ENCODE measurements at regions not wholly inside any gene's neighbourhood (a gene's known extent, or its start where the extent isn't known, plus 50 kb on each side); places are given as distances from the start of the nearest gene placed in this dataset.

GRCh38 chr16:50991436-50991835 is 159.6 kb downstream of the SALL1 start:
- no peak for DNase-seq

GRCh38 chr16:50991006-50991405 is 160.1 kb downstream of the SALL1 start:
- no peak for DNase-seq

GRCh38 chr16:50989047-50989446 is 162.0 kb downstream of the SALL1 start:
- DNase-seq: no peak

GRCh38 chr16:50988441-50988840 is 162.6 kb downstream of the SALL1 start:
- no peak for DNase-seq

GRCh38 chr16:50986453-50986852 is 164.6 kb downstream of the SALL1 start:
- no peak for DNase-seq

- no peak for DNase-seq
Measured at GRCh38 chr16:50985733-50986132, 165.3 kb downstream of the SALL1 start.

GRCh38 chr16:50984688-50985087 is 166.4 kb downstream of the SALL1 start:
- no peak for DNase-seq

- DNase-seq: no peak
Measured at GRCh38 chr16:50982808-50983207, 168.3 kb downstream of the SALL1 start.

- DNase-seq: no peak
Measured at GRCh38 chr16:50981951-50982350, 169.1 kb downstream of the SALL1 start.

- no peak for DNase-seq
Measured at GRCh38 chr16:50980666-50981065, 170.4 kb downstream of the SALL1 start.

- DNase-seq: no peak
Measured at GRCh38 chr16:50979806-50980620, 171.1 kb downstream of the SALL1 start.

GRCh38 chr16:50977138-50977537 is 173.9 kb downstream of the SALL1 start:
- DNase-seq: no peak

- DNase-seq: no peak
Measured at GRCh38 chr16:50974438-50975036, 176.5 kb downstream of the SALL1 start.

- no peak for DNase-seq
Measured at GRCh38 chr16:50972876-50973275, 178.2 kb downstream of the SALL1 start.

- no peak for DNase-seq
Measured at GRCh38 chr16:50970281-50970680, 180.8 kb downstream of the SALL1 start.

GRCh38 chr16:50967827-50968612 is 183.1 kb downstream of the SALL1 start:
- no peak for DNase-seq

GRCh38 chr16:50964491-50964890 is 186.6 kb downstream of the SALL1 start:
- DNase-seq: no peak

- DNase-seq: no peak
Measured at GRCh38 chr16:50961952-50962351, 189.1 kb downstream of the SALL1 start.

GRCh38 chr16:50960517-50961202 is 190.4 kb downstream of the SALL1 start:
- DNase-seq: no peak

- DNase-seq: no peak
Measured at GRCh38 chr16:50957056-50957455, 194.0 kb downstream of the SALL1 start.

GRCh38 chr16:50956637-50957036 is 194.4 kb downstream of the SALL1 start:
- no peak for DNase-seq

- DNase-seq: no peak
Measured at GRCh38 chr16:50955311-50955710, 195.8 kb downstream of the SALL1 start.

- DNase-seq: no peak
Measured at GRCh38 chr16:50954469-50954868, 196.6 kb downstream of the SALL1 start.
